Frontal cortex (tissue), 3 donors: ENCODE measurements at regions not wholly inside any gene's neighbourhood (a gene's known extent, or its start where the extent isn't known, plus 50 kb on each side); places are given as distances from the start of the nearest gene placed in this dataset.
"Not testable (repeated sequence)": the region's sequence is repeated elsewhere in the genome, so short reads cannot be mapped to it uniquely, and the experiment has no call there.

Experiments used
- DNase-seq, 2 donors: peaks; one replicate each; pipeline ENCODE4 v3.0.0; 2012; ENCODE audit warnings: low spot score in 2 of 2
- FAIRE-seq: peaks from 2 replicates; lab custom pipeline; 2012; peaks lifted over from hg19 to GRCh38; lab: Jason Lieb, UNC
- donor health status: control.
- donor health status: control.
- donor health status: control.

GRCh38 chr5:45035991-45036390 is 227.2 kb downstream of the MRPS30 start:
- no peak for DNase-seq
- no peak for FAIRE-seq

GRCh38 chr5:45037927-45038326 is 229.2 kb downstream of the MRPS30 start:
- DNase-seq (no peak), FAIRE-seq (no peak)

GRCh38 chr5:45038366-45038987 is 229.7 kb downstream of the MRPS30 start:
- no peak for FAIRE-seq
- DNase-seq: peak in 1 of 2 donors; percentile 1

GRCh38 chr5:45042283-45042682 is 233.5 kb downstream of the MRPS30 start:
- no peak for FAIRE-seq
- no peak for DNase-seq

GRCh38 chr5:45057564-45057963 is 248.8 kb downstream of the MRPS30 start:
- DNase-seq (no peak), FAIRE-seq (no peak)

GRCh38 chr5:45060724-45061123 is 252.0 kb downstream of the MRPS30 start:
- FAIRE-seq: no peak

GRCh38 chr5:45062044-45062443 is 253.3 kb downstream of the MRPS30 start:
- no peak for FAIRE-seq

More at GRCh38 chr5:45060724-45061123, 252.0 kb downstream of the MRPS30 start:
- no peak for DNase-seq

GRCh38 chr5:45081082-45081481 is 272.3 kb downstream of the MRPS30 start:
- DNase-seq (no peak), FAIRE-seq (no peak)

More at GRCh38 chr5:45062044-45062443, 253.3 kb downstream of the MRPS30 start:
- no peak for DNase-seq

- DNase-seq (no peak), FAIRE-seq (no peak)
Measured at GRCh38 chr5:45089870-45090269, 281.1 kb downstream of the MRPS30 start.

- no peak for DNase-seq
- no peak for FAIRE-seq
Measured at GRCh38 chr5:45093377-45093776, 284.6 kb downstream of the MRPS30 start.

- FAIRE-seq (no peak), DNase-seq (no peak)
Measured at GRCh38 chr5:45094876-45095440, 286.2 kb downstream of the MRPS30 start.

- FAIRE-seq (no peak), DNase-seq (no peak)
Measured at GRCh38 chr5:45098483-45098882, 289.7 kb downstream of the MRPS30 start.

GRCh38 chr5:45101146-45101545 is 292.4 kb downstream of the MRPS30 start:
- no peak for DNase-seq
- no peak for FAIRE-seq

- DNase-seq: no peak
- no peak for FAIRE-seq
Measured at GRCh38 chr5:45105491-45105994, 296.8 kb downstream of the MRPS30 start.

GRCh38 chr5:45109062-45109461 is 300.3 kb downstream of the MRPS30 start:
- FAIRE-seq (no peak), DNase-seq (no peak)

GRCh38 chr5:45109636-45110035 is 300.9 kb downstream of the MRPS30 start:
- no peak for DNase-seq
- no peak for FAIRE-seq

- FAIRE-seq: no peak
- no peak for DNase-seq
Measured at GRCh38 chr5:45110399-45110798, 301.7 kb downstream of the MRPS30 start.

- no peak for DNase-seq
- FAIRE-seq: no peak
Measured at GRCh38 chr5:45113726-45114125, 305.0 kb downstream of the MRPS30 start.

- FAIRE-seq: no peak
Measured at GRCh38 chr5:45132972-45133371, 324.2 kb downstream of the MRPS30 start.

GRCh38 chr5:45162974-45163373 is 354.2 kb downstream of the MRPS30 start:
- no peak for DNase-seq
- no peak for FAIRE-seq

More at GRCh38 chr5:45132972-45133371, 324.2 kb downstream of the MRPS30 start:
- no peak for DNase-seq

- DNase-seq (no peak), FAIRE-seq (no peak)
Measured at GRCh38 chr5:45171563-45171962, 362.8 kb downstream of the MRPS30 start.

- FAIRE-seq, DNase-seq: not testable (repeated sequence)
Measured at GRCh38 chr5:45172634-45173033, 363.9 kb downstream of the MRPS30 start.
